IMR-90 (cell line): ENCODE measurements at regions not wholly inside any gene's neighbourhood (a gene's known extent, or its start where the extent isn't known, plus 50 kb on each side); places are given as distances from the start of the nearest gene placed in this dataset.

ENCODE experiments used
- ATAC-seq: fragments of 200-7000 bp; cut with Tn5 transposase; 2 replicates; pipeline ENCODE4 v1.9.1; 2020; ENCODE audit warnings: low read depth, mild to moderate bottlenecking, moderate library complexity
- BruUV-seq: library from RNA; stranded (reverse); fragments of 400-500 nt; replicated peaks from 2 replicates; lab custom pipeline; 2021; lab: Mats Ljungman, UMichigan
- CTCF ChIA-PET: fragments of 300-600 bp; formaldehyde crosslinking; extraction: SDS; loops from one replicate; lab custom pipeline; 2021; ENCODE audit warnings: antibody characterized with exemption; lab: Yijun Ruan, JAX
- POLR2A ChIA-PET: fragments of 300-600 bp; sonication (Branson Sonifier 250); formaldehyde crosslinking; loops from one replicate; lab custom pipeline; 2022; ENCODE audit warnings: antibody characterized with exemption; ENCODE audit not compliant: unreplicated experiment; lab: Charles Lee
- DNase-seq: peaks from one replicate; pipeline ENCODE4 v3.0.0; 2013
- H2AFZ ChIP-seq: replicated peaks from 2 replicates; pipeline ENCODE3; 2013; ENCODE audit warnings: low read length, mild to moderate bottlenecking; ENCODE audit not compliant: poor library complexity
- H2AK5ac ChIP-seq: 2 replicates; pipeline ENCODE4 v1.6.1; 2013; ENCODE audit warnings: low read depth, low read length, inconsistent platforms
- H2AK9ac ChIP-seq: replicated peaks from 2 replicates; pipeline ENCODE3; 2013; ENCODE audit warnings: mild to moderate bottlenecking, low read depth, low read length, moderate library complexity; ENCODE audit not compliant: poor library complexity
- H2BK120ac ChIP-seq: 2 replicates; pipeline ENCODE4 v1.6.1; 2013; ENCODE audit warnings: low read depth, low read length, inconsistent platforms
- H2BK15ac ChIP-seq: 3 replicates; pipeline ENCODE4 v1.6.1; 2013; ENCODE audit warnings: low read depth, low read length, inconsistent platforms
- H2BK20ac ChIP-seq: 2 replicates; pipeline ENCODE4 v1.6.1; 2013; ENCODE audit warnings: low read depth, mild to moderate bottlenecking, inconsistent platforms, low read length, moderate library complexity
- H2BK5ac ChIP-seq: 2 replicates; pipeline ENCODE4 v1.6.1; 2013; ENCODE audit warnings: mild to moderate bottlenecking, low read depth, low read length, inconsistent platforms; ENCODE audit not compliant: poor library complexity, severe bottlenecking
- H3K14ac ChIP-seq: replicated peaks from 2 replicates; pipeline ENCODE4 v1.6.1; 2013; ENCODE audit warnings: low read depth, low read length, inconsistent platforms
- H3K18ac ChIP-seq: 2 replicates; pipeline ENCODE4 v1.6.1; 2013; ENCODE audit warnings: low read depth, low read length, control low read depth
- H3K23ac ChIP-seq: 2 replicates; pipeline ENCODE4 v1.6.1; 2013; ENCODE audit warnings: low read depth, low read length, inconsistent platforms
- H3K27ac ChIP-seq: 2 replicates; pipeline ENCODE4 v1.5.1; 2013; ENCODE audit warnings: mild to moderate bottlenecking, control low read depth, low read length; ENCODE audit not compliant: insufficient read depth
- H3K27me3 ChIP-seq: 2 replicates; pipeline ENCODE4 v1.6.1; 2013; ENCODE audit warnings: low read length; ENCODE audit not compliant: control insufficient read depth, insufficient read depth
- H3K36me3 ChIP-seq: 2 replicates; pipeline ENCODE4 v1.6.1; 2013; ENCODE audit warnings: low read length, mixed read lengths; ENCODE audit not compliant: control insufficient read depth, insufficient read depth
- H3K4ac ChIP-seq: 2 replicates; pipeline ENCODE4 v1.6.1; 2013; ENCODE audit warnings: low read depth, low read length, inconsistent platforms
- H3K4me1 ChIP-seq: 2 replicates; pipeline ENCODE4 v1.6.1; 2013; ENCODE audit warnings: low read length, mixed read lengths; ENCODE audit not compliant: control insufficient read depth, insufficient read depth
- H3K4me2 ChIP-seq: 2 replicates; pipeline ENCODE4 v1.6.1; 2013; ENCODE audit warnings: low read depth, mild to moderate bottlenecking, control low read depth, low read length, moderate library complexity
- H3K4me3 ChIP-seq: 2 replicates; pipeline ENCODE4 v1.5.1; 2013; ENCODE audit warnings: low read depth, mild to moderate bottlenecking, control low read depth, low read length, moderate library complexity; ENCODE audit not compliant: insufficient read depth
- H3K56ac ChIP-seq: 2 replicates; pipeline ENCODE4 v1.6.1; 2013; ENCODE audit warnings: low read length, inconsistent platforms; ENCODE audit not compliant: insufficient read depth; ENCODE audit errors: extremely low read depth
- H3K79me1 ChIP-seq, 2 experiments: 2 replicates each; pipeline ENCODE4 v1.6.1; 2013; ENCODE audit warnings: low read length in 2 of 2, inconsistent platforms in 1 of 2, low read depth in 1 of 2
- H3K9ac ChIP-seq: 2 replicates; pipeline ENCODE4 v1.6.1; 2013; ENCODE audit warnings: low read depth, low read length, control low read depth
- H3K9me1 ChIP-seq: 2 replicates; pipeline ENCODE4 v1.6.1; 2013; ENCODE audit warnings: low read length, inconsistent platforms; ENCODE audit not compliant: insufficient read depth
- H3K9me3 ChIP-seq: 2 replicates; pipeline ENCODE4 v1.6.1; 2013; ENCODE audit warnings: low read length; ENCODE audit not compliant: control insufficient read depth, insufficient read depth
- H4K20me1 ChIP-seq: 2 replicates; pipeline ENCODE4 v1.6.1; 2013; ENCODE audit warnings: low read length, inconsistent platforms; ENCODE audit not compliant: insufficient read depth
- H4K5ac ChIP-seq: 2 replicates; pipeline ENCODE4 v1.6.1; 2013; ENCODE audit warnings: mild to moderate bottlenecking, low read depth, low read length, control low read depth
- H4K8ac ChIP-seq, 2 experiments: 2 replicates each; pipeline ENCODE4 v1.6.1; 2013; ENCODE audit warnings: low read depth in 2 of 2, low read length in 2 of 2, control low read depth in 1 of 2, inconsistent platforms in 1 of 2
- H4K91ac ChIP-seq: 2 replicates; pipeline ENCODE4 v1.6.1; 2013; ENCODE audit warnings: low read depth, low read length, inconsistent platforms; ENCODE audit not compliant: insufficient read depth
- BHLHE40 ChIP-seq: fragments of 150-350 bp; IDR thresholded peaks from 2 replicates; pipeline ENCODE4 v1.6.1; 2016; ENCODE audit warnings: mild to moderate bottlenecking, low read depth, low read length
- FOS ChIP-seq: fragments of 150-350 bp; IDR thresholded peaks from 2 replicates; pipeline ENCODE4 v1.6.1; 2016; ENCODE audit warnings: low read depth, low read length
- RFX5 ChIP-seq: IDR thresholded peaks from 2 replicates; pipeline ENCODE4 v1.8.0; 2012; ENCODE audit warnings: low read depth, mild to moderate bottlenecking, low read length, moderate library complexity
- WGBS, 2 experiments: methylation state at CpG; one replicate each; pipeline versions ENCODE4 v1.1.5 to v1.1.7; 2013; ENCODE audit warnings: missing lambda C conversion rate in 2 of 2; ENCODE audit not compliant: insufficient read length in 1 of 2; ENCODE audit errors: extremely low coverage in 2 of 2; 5-methylcytosine and 5-hydroxymethylcytosine counted together
- dilution Hi-C: fragments of 300-500 bp; cut with HindIII; formaldehyde crosslinking; loops from one replicate; pipeline ENCODE4 v1.14.3; 2018; ENCODE audit warnings: low sequenced_read_pairs; ENCODE audit not compliant: unreplicated experiment
- in situ Hi-C: fragments of 300-500 bp; cut with MboI; formaldehyde crosslinking; loops from 3 replicates; pipeline ENCODE4 v1.14.3; 2019; ENCODE audit warnings: low sequenced_read_pairs, inconsistent platforms, mixed read lengths
- intact Hi-C: fragments of 100-400 bp; cut with micrococcal nuclease; formaldehyde crosslinking; loops from 2 replicates; pipeline ENCODE4 v1.10.0; 2022
- TF ChIP-seq, protein P1 (sequence below): conservative IDR thresholded peaks from 2 replicates; pipeline ENCODE4 v1.5.1; 2012; ENCODE audit warnings: mild to moderate bottlenecking, low read depth, low read length, improper control_type of control experiment
- TF ChIP-seq, protein P2 (sequence below): fragments of 150-350 bp; IDR thresholded peaks from 2 replicates; pipeline ENCODE4 v1.6.1; 2017; ENCODE audit warnings: mild to moderate bottlenecking, antibody characterized with exemption, low read length, low read depth

DNA sequence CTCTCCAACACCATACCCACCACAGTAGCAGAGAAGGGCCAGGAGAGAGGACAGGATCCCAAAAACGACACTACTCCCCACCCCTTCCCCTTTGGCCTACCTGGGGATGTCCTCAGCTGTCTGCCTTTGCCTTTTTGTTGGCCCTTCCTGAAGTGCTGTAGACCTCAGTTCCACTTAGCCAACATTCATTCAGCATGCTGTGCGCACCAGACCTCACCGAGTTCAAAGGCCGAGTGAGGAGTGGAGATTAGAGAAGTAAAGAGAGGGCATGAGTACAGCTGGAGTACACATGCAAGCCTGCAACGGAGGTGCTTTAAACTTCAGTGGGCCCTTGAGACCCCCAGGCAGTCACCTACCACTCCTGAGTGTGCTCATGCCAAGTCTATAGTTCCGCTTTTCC, 99.0 kb downstream of the TEX26 start:
- H4K8ac ChIP-seq = no peak overlapping the region
- H2BK120ac ChIP-seq = no peak overlapping the region
- TF ChIP-seq RFX5 (no peak), FOS (no peak), BHLHE40 (no peak)
- TF ChIP-seq, protein P1, sequence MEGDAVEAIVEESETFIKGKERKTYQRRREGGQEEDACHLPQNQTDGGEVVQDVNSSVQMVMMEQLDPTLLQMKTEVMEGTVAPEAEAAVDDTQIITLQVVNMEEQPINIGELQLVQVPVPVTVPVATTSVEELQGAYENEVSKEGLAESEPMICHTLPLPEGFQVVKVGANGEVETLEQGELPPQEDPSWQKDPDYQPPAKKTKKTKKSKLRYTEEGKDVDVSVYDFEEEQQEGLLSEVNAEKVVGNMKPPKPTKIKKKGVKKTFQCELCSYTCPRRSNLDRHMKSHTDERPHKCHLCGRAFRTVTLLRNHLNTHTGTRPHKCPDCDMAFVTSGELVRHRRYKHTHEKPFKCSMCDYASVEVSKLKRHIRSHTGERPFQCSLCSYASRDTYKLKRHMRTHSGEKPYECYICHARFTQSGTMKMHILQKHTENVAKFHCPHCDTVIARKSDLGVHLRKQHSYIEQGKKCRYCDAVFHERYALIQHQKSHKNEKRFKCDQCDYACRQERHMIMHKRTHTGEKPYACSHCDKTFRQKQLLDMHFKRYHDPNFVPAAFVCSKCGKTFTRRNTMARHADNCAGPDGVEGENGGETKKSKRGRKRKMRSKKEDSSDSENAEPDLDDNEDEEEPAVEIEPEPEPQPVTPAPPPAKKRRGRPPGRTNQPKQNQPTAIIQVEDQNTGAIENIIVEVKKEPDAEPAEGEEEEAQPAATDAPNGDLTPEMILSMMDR = no peak
- TF ChIP-seq, protein P2, sequence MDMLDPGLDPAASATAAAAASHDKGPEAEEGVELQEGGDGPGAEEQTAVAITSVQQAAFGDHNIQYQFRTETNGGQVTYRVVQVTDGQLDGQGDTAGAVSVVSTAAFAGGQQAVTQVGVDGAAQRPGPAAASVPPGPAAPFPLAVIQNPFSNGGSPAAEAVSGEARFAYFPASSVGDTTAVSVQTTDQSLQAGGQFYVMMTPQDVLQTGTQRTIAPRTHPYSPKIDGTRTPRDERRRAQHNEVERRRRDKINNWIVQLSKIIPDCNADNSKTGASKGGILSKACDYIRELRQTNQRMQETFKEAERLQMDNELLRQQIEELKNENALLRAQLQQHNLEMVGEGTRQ = no peak
- H4K20me1 ChIP-seq = no peaks in the 10 kb centered on the region
- no peak overlapping the region for H2AK5ac ChIP-seq
- dilution Hi-C loops = no loop called here
- no peak for ATAC-seq
- H3K79me1 ChIP-seq = no peaks in the 10 kb centered on the region
- no peaks in the 10 kb centered on the region; the same call in 1 of the 2 replicates for H3K4me1 ChIP-seq
- no peak overlapping the region for H3K56ac ChIP-seq
- H2AK9ac ChIP-seq = no peak overlapping the region
- DNase-seq = no peak
- H3K18ac ChIP-seq = no peak overlapping the region
- H3K27ac ChIP-seq = no peak overlapping the region
- intact Hi-C loops = no loop called here
- ChIA-PET POLR2A (no interaction called here), CTCF (interaction anchor here (0.8 kb wide), 1 partner anchor 13 kb away, joined by 3 read pairs; no protein-coding TSS in a partner anchor)
- no peak overlapping the region for H4K5ac ChIP-seq
- H4K91ac ChIP-seq = no peak overlapping the region
- H3K27me3 ChIP-seq = peaks cover 16% of the 10 kb centered on the region
- 100% methylated on average over 1 of the region's 6 CpGs; no CpG with 5 or more reads in 1 of the 2 experiments for WGBS, 2 experiments
- no peak overlapping the region for H3K4me2 ChIP-seq
- H3K36me3 ChIP-seq = no peaks in the 10 kb centered on the region
- no peak overlapping the region for H2BK15ac ChIP-seq
- H3K9me3 ChIP-seq = no peaks in the 10 kb centered on the region
- BruUV-seq = no TSS peak
- no peak overlapping the region for H3K9ac ChIP-seq
- no peak overlapping the region for H3K14ac ChIP-seq
- no peak overlapping the region for H2BK5ac ChIP-seq
- H3K4me3 ChIP-seq = no peak overlapping the region
- no peak overlapping the region for H2AFZ ChIP-seq
- no peaks in the 10 kb centered on the region for H3K9me1 ChIP-seq
- H3K4ac ChIP-seq = no peak overlapping the region
- in situ Hi-C loops = loop anchor here (25.0 kb wide), 2 partner anchors 394 to 894 kb away; no protein-coding TSS in a partner anchor
- H3K23ac ChIP-seq = no peak overlapping the region
- H2BK20ac ChIP-seq = no peak overlapping the region
